ENCODE measurements at regions not wholly inside any gene's neighbourhood (a gene's known extent, or its start where the extent isn't known, plus 50 kb on each side); places are given as distances from the start of the nearest gene placed in this dataset.

GRCh38 chr5:39902626-39903025 lies 477.8 kb upstream of the DAB2 start:
- no peaks in the 10 kb centered on the region for H3K27me3 ChIP-seq (ENCODE audit: insufficient read depth, low read length, poor library complexity, severe bottlenecking)
- TF ChIP-seq CTCF (conservative IDR thresholded peaks at IDR 0.05; ENCODE audit: low read length) (no peak), EZH2phosphoT487 (IDR thresholded peaks at IDR 0.05; ENCODE audit: borderline replicate concordance) (no peak)
- no peaks in the 10 kb centered on the region for H3K9me3 ChIP-seq (ENCODE audit: insufficient read depth, low read depth, low read length)
- no peak overlapping the region for H3K4me2 ChIP-seq (ENCODE audit: low read depth, low read length, poor library complexity, severe bottlenecking)
- no peak overlapping the region for H2AFZ ChIP-seq (ENCODE audit: low read length)
- no peaks in the 10 kb centered on the region for H3F3A ChIP-seq (ENCODE audit: low read depth)
- H3K4me3 ChIP-seq (ENCODE audit: low read length, poor library complexity, severe bottlenecking), result no peak overlapping the region
- H4K20me1 ChIP-seq (ENCODE audit: insufficient read depth, low read length, poor library complexity, severe bottlenecking), result no peaks in the 10 kb centered on the region
- no peaks in the 10 kb centered on the region for H3K9me2 ChIP-seq (replicated peaks; ENCODE audit: low read depth, low read length)
- no peak overlapping the region for H3K9ac ChIP-seq (ENCODE audit: low read depth, low read length, poor library complexity, severe bottlenecking)
- no peaks in the 10 kb centered on the region for H3K36me3 ChIP-seq (ENCODE audit: insufficient read depth, low read length)
- H3K4me1 ChIP-seq (ENCODE audit: insufficient read depth, low read length, poor library complexity, severe bottlenecking), result no peaks in the 10 kb centered on the region
- no peaks in the 10 kb centered on the region for H3K79me2 ChIP-seq (ENCODE audit: insufficient read depth, low read length)

DNA sequence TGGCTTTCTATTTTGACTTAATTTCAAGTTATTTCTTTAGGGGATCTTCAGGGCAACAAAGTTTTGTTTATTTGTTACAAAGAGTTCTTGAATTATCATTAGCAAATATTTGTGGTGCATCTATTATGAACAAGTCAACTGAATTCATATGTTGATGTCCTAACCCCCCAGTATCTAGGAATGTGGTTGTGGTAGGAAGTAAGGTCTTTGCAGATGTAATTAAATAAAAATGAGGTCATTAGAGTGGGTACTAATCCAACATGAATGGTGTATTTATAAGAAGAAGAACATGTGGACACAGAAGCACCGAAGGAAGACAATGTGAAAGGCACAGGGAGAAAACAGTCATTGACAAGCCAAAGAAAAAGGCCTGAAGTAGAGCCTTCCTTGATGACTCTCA lies 474.0 kb upstream of the DAB2 start:
- H3K4me1 ChIP-seq (ENCODE audit: insufficient read depth, low read length, poor library complexity, severe bottlenecking), result no peaks in the 10 kb centered on the region
- H3K9me2 ChIP-seq (replicated peaks; ENCODE audit: low read depth, low read length), result no peaks in the 10 kb centered on the region
- TF ChIP-seq EZH2phosphoT487 (IDR thresholded peaks at IDR 0.05; ENCODE audit: borderline replicate concordance), result no peak
- TF ChIP-seq CTCF (conservative IDR thresholded peaks at IDR 0.05; ENCODE audit: low read length), result no peak
- H3K9ac ChIP-seq (ENCODE audit: low read depth, low read length, poor library complexity, severe bottlenecking), result no peak overlapping the region
- H3K9me3 ChIP-seq (ENCODE audit: insufficient read depth, low read depth, low read length), result no peaks in the 10 kb centered on the region
- no peak overlapping the region for H3K4me3 ChIP-seq (ENCODE audit: low read length, poor library complexity, severe bottlenecking)
- H3K4me2 ChIP-seq (ENCODE audit: low read depth, low read length, poor library complexity, severe bottlenecking), result no peak overlapping the region
- no peaks in the 10 kb centered on the region for H3F3A ChIP-seq (ENCODE audit: low read depth)
- H2AFZ ChIP-seq (ENCODE audit: low read length), result no peak overlapping the region
- H3K27me3 ChIP-seq (ENCODE audit: insufficient read depth, low read length, poor library complexity, severe bottlenecking), result no peaks in the 10 kb centered on the region
- H3K36me3 ChIP-seq (ENCODE audit: insufficient read depth, low read length), result no peaks in the 10 kb centered on the region
- no peaks in the 10 kb centered on the region for H3K79me2 ChIP-seq (ENCODE audit: insufficient read depth, low read length)
- H4K20me1 ChIP-seq (ENCODE audit: insufficient read depth, low read length, poor library complexity, severe bottlenecking), result no peaks in the 10 kb centered on the region

GRCh38 chr5:39896706-39897105 lies 471.9 kb upstream of the DAB2 start:
- no peak for TF ChIP-seq CTCF (conservative IDR thresholded peaks at IDR 0.05; ENCODE audit: low read length)
- no peak for TF ChIP-seq EZH2phosphoT487 (IDR thresholded peaks at IDR 0.05; ENCODE audit: borderline replicate concordance)
- no peaks in the 10 kb centered on the region for H3K4me1 ChIP-seq (ENCODE audit: insufficient read depth, low read length, poor library complexity, severe bottlenecking)
- H3F3A ChIP-seq (ENCODE audit: low read depth), result no peaks in the 10 kb centered on the region
- H3K4me3 ChIP-seq (ENCODE audit: low read length, poor library complexity, severe bottlenecking), result no peak overlapping the region
- H3K36me3 ChIP-seq (ENCODE audit: insufficient read depth, low read length), result no peaks in the 10 kb centered on the region
- H3K9ac ChIP-seq (ENCODE audit: low read depth, low read length, poor library complexity, severe bottlenecking), result no peak overlapping the region
- H3K9me2 ChIP-seq (replicated peaks; ENCODE audit: low read depth, low read length), result no peaks in the 10 kb centered on the region
- no peaks in the 10 kb centered on the region for H3K27me3 ChIP-seq (ENCODE audit: insufficient read depth, low read length, poor library complexity, severe bottlenecking)
- H3K9me3 ChIP-seq (ENCODE audit: insufficient read depth, low read depth, low read length), result no peaks in the 10 kb centered on the region
- no peak overlapping the region for H2AFZ ChIP-seq (ENCODE audit: low read length)
- H3K4me2 ChIP-seq (ENCODE audit: low read depth, low read length, poor library complexity, severe bottlenecking), result no peak overlapping the region
- no peaks in the 10 kb centered on the region for H3K79me2 ChIP-seq (ENCODE audit: insufficient read depth, low read length)
- H4K20me1 ChIP-seq (ENCODE audit: insufficient read depth, low read length, poor library complexity, severe bottlenecking), result no peaks in the 10 kb centered on the region

Measured in Loucy (cell line).